IMR-90 (cell line): ENCODE measurements at regions not wholly inside any gene's neighbourhood (a gene's known extent, or its start where the extent isn't known, plus 50 kb on each side); places are given as distances from the start of the nearest gene placed in this dataset.

Experiments
- ATAC-seq: fragments of 200-7000 bp; cut with Tn5 transposase; 2 replicates; pipeline ENCODE4 v1.9.1; 2020; ENCODE audit warnings: low read depth, mild to moderate bottlenecking, moderate library complexity
- BruUV-seq: library from RNA; stranded (reverse); fragments of 400-500 nt; replicated peaks from 2 replicates; lab custom pipeline; 2021; lab: Mats Ljungman, UMichigan
- CTCF ChIA-PET: fragments of 300-600 bp; formaldehyde crosslinking; extraction: SDS; loops from one replicate; lab custom pipeline; 2021; ENCODE audit warnings: antibody characterized with exemption; lab: Yijun Ruan, JAX
- POLR2A ChIA-PET: fragments of 300-600 bp; sonication (Branson Sonifier 250); formaldehyde crosslinking; loops from one replicate; lab custom pipeline; 2022; ENCODE audit warnings: antibody characterized with exemption; ENCODE audit not compliant: unreplicated experiment; lab: Charles Lee
- DNase-seq: peaks from one replicate; pipeline ENCODE4 v3.0.0; 2013
- H2AFZ ChIP-seq: replicated peaks from 2 replicates; pipeline ENCODE3; 2013; ENCODE audit warnings: low read length, mild to moderate bottlenecking; ENCODE audit not compliant: poor library complexity
- H2AK5ac ChIP-seq: 2 replicates; pipeline ENCODE4 v1.6.1; 2013; ENCODE audit warnings: low read depth, low read length, inconsistent platforms
- H2AK9ac ChIP-seq: replicated peaks from 2 replicates; pipeline ENCODE3; 2013; ENCODE audit warnings: mild to moderate bottlenecking, low read depth, low read length, moderate library complexity; ENCODE audit not compliant: poor library complexity
- H2BK120ac ChIP-seq: 2 replicates; pipeline ENCODE4 v1.6.1; 2013; ENCODE audit warnings: low read depth, low read length, inconsistent platforms
- H2BK15ac ChIP-seq: 3 replicates; pipeline ENCODE4 v1.6.1; 2013; ENCODE audit warnings: low read depth, low read length, inconsistent platforms
- H2BK20ac ChIP-seq: 2 replicates; pipeline ENCODE4 v1.6.1; 2013; ENCODE audit warnings: low read depth, mild to moderate bottlenecking, inconsistent platforms, low read length, moderate library complexity
- H2BK5ac ChIP-seq: 2 replicates; pipeline ENCODE4 v1.6.1; 2013; ENCODE audit warnings: mild to moderate bottlenecking, low read depth, low read length, inconsistent platforms; ENCODE audit not compliant: poor library complexity, severe bottlenecking
- H3K14ac ChIP-seq: replicated peaks from 2 replicates; pipeline ENCODE4 v1.6.1; 2013; ENCODE audit warnings: low read depth, low read length, inconsistent platforms
- H3K18ac ChIP-seq: 2 replicates; pipeline ENCODE4 v1.6.1; 2013; ENCODE audit warnings: low read depth, low read length, control low read depth
- H3K23ac ChIP-seq: 2 replicates; pipeline ENCODE4 v1.6.1; 2013; ENCODE audit warnings: low read depth, low read length, inconsistent platforms
- H3K27ac ChIP-seq: 2 replicates; pipeline ENCODE4 v1.5.1; 2013; ENCODE audit warnings: mild to moderate bottlenecking, control low read depth, low read length; ENCODE audit not compliant: insufficient read depth
- H3K27me3 ChIP-seq: 2 replicates; pipeline ENCODE4 v1.6.1; 2013; ENCODE audit warnings: low read length; ENCODE audit not compliant: control insufficient read depth, insufficient read depth
- H3K36me3 ChIP-seq: 2 replicates; pipeline ENCODE4 v1.6.1; 2013; ENCODE audit warnings: low read length, mixed read lengths; ENCODE audit not compliant: control insufficient read depth, insufficient read depth
- H3K4ac ChIP-seq: 2 replicates; pipeline ENCODE4 v1.6.1; 2013; ENCODE audit warnings: low read depth, low read length, inconsistent platforms
- H3K4me1 ChIP-seq: 2 replicates; pipeline ENCODE4 v1.6.1; 2013; ENCODE audit warnings: low read length, mixed read lengths; ENCODE audit not compliant: control insufficient read depth, insufficient read depth
- H3K4me2 ChIP-seq: 2 replicates; pipeline ENCODE4 v1.6.1; 2013; ENCODE audit warnings: low read depth, mild to moderate bottlenecking, control low read depth, low read length, moderate library complexity
- H3K4me3 ChIP-seq: 2 replicates; pipeline ENCODE4 v1.5.1; 2013; ENCODE audit warnings: low read depth, mild to moderate bottlenecking, control low read depth, low read length, moderate library complexity; ENCODE audit not compliant: insufficient read depth
- H3K56ac ChIP-seq: 2 replicates; pipeline ENCODE4 v1.6.1; 2013; ENCODE audit warnings: low read length, inconsistent platforms; ENCODE audit not compliant: insufficient read depth; ENCODE audit errors: extremely low read depth
- H3K79me1 ChIP-seq, 2 experiments: 2 replicates each; pipeline ENCODE4 v1.6.1; 2013; ENCODE audit warnings: low read length in 2 of 2, inconsistent platforms in 1 of 2, low read depth in 1 of 2
- H3K9ac ChIP-seq: 2 replicates; pipeline ENCODE4 v1.6.1; 2013; ENCODE audit warnings: low read depth, low read length, control low read depth
- H3K9me1 ChIP-seq: 2 replicates; pipeline ENCODE4 v1.6.1; 2013; ENCODE audit warnings: low read length, inconsistent platforms; ENCODE audit not compliant: insufficient read depth
- H3K9me3 ChIP-seq: 2 replicates; pipeline ENCODE4 v1.6.1; 2013; ENCODE audit warnings: low read length; ENCODE audit not compliant: control insufficient read depth, insufficient read depth
- H4K20me1 ChIP-seq: 2 replicates; pipeline ENCODE4 v1.6.1; 2013; ENCODE audit warnings: low read length, inconsistent platforms; ENCODE audit not compliant: insufficient read depth
- H4K5ac ChIP-seq: 2 replicates; pipeline ENCODE4 v1.6.1; 2013; ENCODE audit warnings: mild to moderate bottlenecking, low read depth, low read length, control low read depth
- H4K8ac ChIP-seq, 2 experiments: 2 replicates each; pipeline ENCODE4 v1.6.1; 2013; ENCODE audit warnings: low read depth in 2 of 2, low read length in 2 of 2, control low read depth in 1 of 2, inconsistent platforms in 1 of 2
- H4K91ac ChIP-seq: 2 replicates; pipeline ENCODE4 v1.6.1; 2013; ENCODE audit warnings: low read depth, low read length, inconsistent platforms; ENCODE audit not compliant: insufficient read depth
- FOS ChIP-seq: fragments of 150-350 bp; IDR thresholded peaks from 2 replicates; pipeline ENCODE4 v1.6.1; 2016; ENCODE audit warnings: low read depth, low read length
- WGBS, 2 experiments: methylation state at CpG; one replicate each; pipeline versions ENCODE4 v1.1.5 to v1.1.7; 2013; ENCODE audit warnings: missing lambda C conversion rate in 2 of 2; ENCODE audit not compliant: insufficient read length in 1 of 2; ENCODE audit errors: extremely low coverage in 2 of 2; 5-methylcytosine and 5-hydroxymethylcytosine counted together
- dilution Hi-C: fragments of 300-500 bp; cut with HindIII; formaldehyde crosslinking; loops from one replicate; pipeline ENCODE4 v1.14.3; 2018; ENCODE audit warnings: low sequenced_read_pairs; ENCODE audit not compliant: unreplicated experiment
- in situ Hi-C: fragments of 300-500 bp; cut with MboI; formaldehyde crosslinking; loops from 3 replicates; pipeline ENCODE4 v1.14.3; 2019; ENCODE audit warnings: low sequenced_read_pairs, inconsistent platforms, mixed read lengths
- intact Hi-C: fragments of 100-400 bp; cut with micrococcal nuclease; formaldehyde crosslinking; loops from 2 replicates; pipeline ENCODE4 v1.10.0; 2022

- 0% methylated on average over 1 of the region's 1 CpG; no CpG with 5 or more reads in 1 of the 2 experiments for WGBS, 2 experiments
- H2BK15ac ChIP-seq = no peak overlapping the region
- no peaks in the 10 kb centered on the region for H4K20me1 ChIP-seq
- H3K4me2 ChIP-seq = no peak overlapping the region
- no peaks in the 10 kb centered on the region for H3K9me3 ChIP-seq
- no TSS peak for BruUV-seq
- no peak overlapping the region for H3K27ac ChIP-seq
- no peak overlapping the region for H3K56ac ChIP-seq
- H4K91ac ChIP-seq = no peak overlapping the region
- ATAC-seq = no peak
- H3K4ac ChIP-seq = no peak overlapping the region
- H2AFZ ChIP-seq = no peak overlapping the region
- no peaks in the 10 kb centered on the region for H3K79me1 ChIP-seq
- H3K4me1 ChIP-seq = no peaks in the 10 kb centered on the region
- no peaks in the 10 kb centered on the region for H3K9me1 ChIP-seq
- H3K9ac ChIP-seq = no peak overlapping the region
- H3K4me3 ChIP-seq = no peak overlapping the region
- H2AK5ac ChIP-seq = no peak overlapping the region
- no peak overlapping the region for H2BK20ac ChIP-seq
- no peak overlapping the region for H4K5ac ChIP-seq
- no peaks in the 10 kb centered on the region for H3K36me3 ChIP-seq
- H3K23ac ChIP-seq = no peak overlapping the region
- intact Hi-C loops (no loop called here), dilution Hi-C loops (no loop called here), in situ Hi-C loops (no loop called here)
- no peak overlapping the region for H2BK5ac ChIP-seq
- POLR2A ChIA-PET = no interaction called here
- H3K18ac ChIP-seq = no peak overlapping the region
- H2AK9ac ChIP-seq = no peak overlapping the region
- no peak overlapping the region for H2BK120ac ChIP-seq
- TF ChIP-seq FOS = no peak
- DNase-seq = peak; percentile 52
- H4K8ac ChIP-seq = no peak overlapping the region
- H3K27me3 ChIP-seq = no peaks in the 10 kb centered on the region
- CTCF ChIA-PET = no interaction called here
- H3K14ac ChIP-seq = no peak overlapping the region
Observed at GRCh38 chr4:19514276-19515070, 737.2 kb upstream of the SLIT2 start.
